ENCODE measurements at regions not wholly inside any gene's neighbourhood (a gene's known extent, or its start where the extent isn't known, plus 50 kb on each side); places are given as distances from the start of the nearest gene placed in this dataset.
"Not testable (repeated sequence)": the region's sequence is repeated elsewhere in the genome, so short reads cannot be mapped to it uniquely, and the experiment has no call there.

DNA sequence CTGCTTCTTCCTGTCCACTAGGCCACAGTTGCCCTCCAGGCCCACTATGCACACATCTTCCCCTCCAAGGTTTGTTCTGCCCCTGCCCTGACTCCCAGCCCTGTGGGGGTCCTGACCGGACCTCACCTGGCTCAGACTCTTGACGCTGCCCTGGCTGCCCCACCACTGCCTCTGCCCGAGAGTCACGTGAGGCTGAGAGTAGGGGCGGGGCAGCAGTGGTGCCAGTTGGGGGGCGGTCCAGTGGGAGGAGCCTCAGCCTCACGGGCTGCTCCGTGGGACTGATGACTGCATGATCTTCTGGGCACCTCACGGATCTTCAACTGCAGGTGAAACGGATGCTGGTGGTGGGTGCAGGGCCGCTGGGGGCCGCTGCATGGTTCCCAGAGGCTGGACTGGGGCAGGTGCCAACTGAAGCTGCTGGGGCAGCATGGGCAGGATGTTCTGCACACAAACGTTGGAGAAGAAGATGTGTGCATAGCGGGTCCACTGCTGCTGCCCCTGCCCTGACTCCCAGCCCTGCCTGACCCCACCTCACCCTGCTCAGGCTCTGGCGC lies 77.6 kb downstream of the HHIPL2 start:
- not testable (repeated sequence) for TF ChIP-seq RARB (CRISPR knock-in tag; IDR thresholded peaks at IDR 0.05); ARNTL (CRISPR knock-in tag; IDR thresholded peaks at IDR 0.05; ENCODE audit: borderline replicate concordance, low read depth); ZFP3 (CRISPR knock-in tag; IDR thresholded peaks at IDR 0.05); ZNF565 (CRISPR knock-in tag; conservative IDR thresholded peaks at IDR 0.05; ENCODE audit: low read depth); ZNF70 (CRISPR knock-in tag; IDR thresholded peaks at IDR 0.05); TCF4 (CRISPR knock-in tag; IDR thresholded peaks at IDR 0.05; ENCODE audit: borderline replicate concordance); ZFP30 (CRISPR knock-in tag; IDR thresholded peaks at IDR 0.05)
- TF ChIP-seq, protein P1, sequence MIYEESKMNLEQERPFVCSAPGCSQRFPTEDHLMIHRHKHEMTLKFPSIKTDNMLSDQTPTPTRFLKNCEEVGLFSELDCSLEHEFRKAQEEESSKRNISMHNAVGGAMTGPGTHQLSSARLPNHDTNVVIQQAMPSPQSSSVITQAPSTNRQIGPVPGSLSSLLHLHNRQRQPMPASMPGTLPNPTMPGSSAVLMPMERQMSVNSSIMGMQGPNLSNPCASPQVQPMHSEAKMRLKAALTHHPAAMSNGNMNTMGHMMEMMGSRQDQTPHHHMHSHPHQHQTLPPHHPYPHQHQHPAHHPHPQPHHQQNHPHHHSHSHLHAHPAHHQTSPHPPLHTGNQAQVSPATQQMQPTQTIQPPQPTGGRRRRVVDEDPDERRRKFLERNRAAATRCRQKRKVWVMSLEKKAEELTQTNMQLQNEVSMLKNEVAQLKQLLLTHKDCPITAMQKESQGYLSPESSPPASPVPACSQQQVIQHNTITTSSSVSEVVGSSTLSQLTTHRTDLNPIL (CRISPR knock-in tag; IDR thresholded peaks at IDR 0.05; ENCODE audit: low read depth), result not testable (repeated sequence)
- TF ChIP-seq, protein P2, sequence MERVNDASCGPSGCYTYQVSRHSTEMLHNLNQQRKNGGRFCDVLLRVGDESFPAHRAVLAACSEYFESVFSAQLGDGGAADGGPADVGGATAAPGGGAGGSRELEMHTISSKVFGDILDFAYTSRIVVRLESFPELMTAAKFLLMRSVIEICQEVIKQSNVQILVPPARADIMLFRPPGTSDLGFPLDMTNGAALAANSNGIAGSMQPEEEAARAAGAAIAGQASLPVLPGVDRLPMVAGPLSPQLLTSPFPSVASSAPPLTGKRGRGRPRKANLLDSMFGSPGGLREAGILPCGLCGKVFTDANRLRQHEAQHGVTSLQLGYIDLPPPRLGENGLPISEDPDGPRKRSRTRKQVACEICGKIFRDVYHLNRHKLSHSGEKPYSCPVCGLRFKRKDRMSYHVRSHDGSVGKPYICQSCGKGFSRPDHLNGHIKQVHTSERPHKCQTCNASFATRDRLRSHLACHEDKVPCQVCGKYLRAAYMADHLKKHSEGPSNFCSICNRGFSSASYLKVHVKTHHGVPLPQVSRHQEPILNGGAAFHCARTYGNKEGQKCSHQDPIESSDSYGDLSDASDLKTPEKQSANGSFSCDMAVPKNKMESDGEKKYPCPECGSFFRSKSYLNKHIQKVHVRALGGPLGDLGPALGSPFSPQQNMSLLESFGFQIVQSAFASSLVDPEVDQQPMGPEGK (CRISPR knock-in tag; IDR thresholded peaks at IDR 0.05; ENCODE audit: borderline replicate concordance), result not testable (repeated sequence)

Measured in SK-N-SH treated with all-trans-retinoic acid at 6 μM for 48 hours (cell line).